BE2C (cell line): ENCODE measurements at regions not wholly inside any gene's neighbourhood (a gene's known extent, or its start where the extent isn't known, plus 50 kb on each side); places are given as distances from the start of the nearest gene placed in this dataset.

Source experiments
- DNase-seq: peaks from one replicate; pipeline ENCODE4 v3.0.0-alpha.2; 2020
- H3K27me3 ChIP-seq: fragments of 250-450 bp; sonication (Bioruptor Pico); 2 replicates; pipeline ENCODE4 v1.5.1; 2020; ENCODE audit warnings: mild to moderate bottlenecking
- H3K36me3 ChIP-seq: fragments of 250-450 bp; sonication (Bioruptor Pico); 2 replicates; pipeline ENCODE4 v1.5.1; 2020; ENCODE audit warnings: mild to moderate bottlenecking
- H3K4me1 ChIP-seq: fragments of 250-450 bp; sonication (Bioruptor Pico); 2 replicates; pipeline ENCODE4 v1.5.1; 2020
- H3K4me3 ChIP-seq: 2 replicates; pipeline ENCODE4 v1.5.1; 2011; ENCODE audit warnings: low read depth, low read length
- H3K9me3 ChIP-seq: fragments of 250-450 bp; sonication (Bioruptor Pico); 2 replicates; pipeline ENCODE4 v1.5.1; 2020
- CTCF ChIP-seq: IDR thresholded peaks from 2 replicates; pipeline ENCODE4 v1.5.1; 2012; ENCODE audit warnings: mild to moderate bottlenecking, low read depth, low read length

- TF ChIP-seq CTCF = no peak
- no peaks in the 10 kb centered on the region for H3K9me3 ChIP-seq
- no peaks in the 10 kb centered on the region for H3K36me3 ChIP-seq
- no peak for DNase-seq
- no peaks in the 10 kb centered on the region for H3K4me1 ChIP-seq
- no peaks in the 10 kb centered on the region for H3K27me3 ChIP-seq
- no peak overlapping the region for H3K4me3 ChIP-seq
These were observed 612.8 kb downstream of the LMO4 start for GRCh38 chr1:87941337-87941946.

- no peaks in the 10 kb centered on the region for H3K9me3 ChIP-seq
- no peak for DNase-seq
- H3K4me1 ChIP-seq = no peaks in the 10 kb centered on the region
- H3K27me3 ChIP-seq = no peaks in the 10 kb centered on the region
- no peak overlapping the region for H3K4me3 ChIP-seq
- no peaks in the 10 kb centered on the region for H3K36me3 ChIP-seq
- TF ChIP-seq CTCF = no peak
These were observed 613.5 kb downstream of the LMO4 start for GRCh38 chr1:87942165-87942564.

GRCh38 chr1:87949711-87950110, 621.0 kb downstream of the LMO4 start:
- no peak for DNase-seq
- H3K36me3 ChIP-seq = no peaks in the 10 kb centered on the region
- H3K4me1 ChIP-seq = no peaks in the 10 kb centered on the region
- no peak for TF ChIP-seq CTCF
- no peak overlapping the region for H3K4me3 ChIP-seq
- H3K27me3 ChIP-seq = no peaks in the 10 kb centered on the region
- H3K9me3 ChIP-seq = no peaks in the 10 kb centered on the region

- Histone ChIP-seq H3K9me3 (no peaks in the 10 kb centered on the region), H3K4me1 (no peaks in the 10 kb centered on the region), H3K27me3 (no peaks in the 10 kb centered on the region), H3K36me3 (no peaks in the 10 kb centered on the region), H3K4me3 (no peak overlapping the region)
- no peak for TF ChIP-seq CTCF
- no peak for DNase-seq
These were observed 621.7 kb downstream of the LMO4 start for GRCh38 chr1:87950369-87950768.

GRCh38 chr1:87951409-87951808, 622.7 kb downstream of the LMO4 start:
- no peak for TF ChIP-seq CTCF
- no peaks in the 10 kb centered on the region for H3K4me1 ChIP-seq
- no peak overlapping the region for H3K4me3 ChIP-seq
- no peaks in the 10 kb centered on the region for H3K36me3 ChIP-seq
- no peak for DNase-seq
- H3K27me3 ChIP-seq = no peaks in the 10 kb centered on the region
- H3K9me3 ChIP-seq = no peaks in the 10 kb centered on the region

GRCh38 chr1:87951852-87952251, 623.2 kb downstream of the LMO4 start:
- no peak for TF ChIP-seq CTCF
- Histone ChIP-seq H3K4me1 (no peaks in the 10 kb centered on the region), H3K9me3 (no peaks in the 10 kb centered on the region), H3K4me3 (no peak overlapping the region), H3K27me3 (no peaks in the 10 kb centered on the region), H3K36me3 (no peaks in the 10 kb centered on the region)
- no peak for DNase-seq
